GM19324 (cell line): ENCODE measurements at regions not wholly inside any gene's neighbourhood (a gene's known extent, or its start where the extent isn't known, plus 50 kb on each side); places are given as distances from the start of the nearest gene placed in this dataset.
"Not testable (repeated sequence)": the region's sequence is repeated elsewhere in the genome, so short reads cannot be mapped to it uniquely, and the experiment has no call there.

Experiments used
- ATAC-seq: cut with Tn5 transposase; IDR thresholded peaks from one replicate; pipeline ENCODE4 v1.9.1; 2021; ENCODE audit warnings: mild to moderate bottlenecking, moderate library complexity; ENCODE audit not compliant: unreplicated experiment, low FRiP score

GRCh38 chr13:109297628-109298027, 488.8 kb downstream of the IRS2 start:
- ATAC-seq = no peak

GRCh38 chr13:109293166-109293565, 493.2 kb downstream of the IRS2 start:
- no peak for ATAC-seq

- ATAC-seq = no peak
Measured at GRCh38 chr13:109288151-109288709, 498.2 kb downstream of the IRS2 start.

- ATAC-seq = no peak
Measured at GRCh38 chr13:109287553-109287952, 498.8 kb downstream of the IRS2 start.

- no peak for ATAC-seq
Measured at GRCh38 chr13:109285586-109285985, 500.8 kb downstream of the IRS2 start.

- ATAC-seq = no peak
Measured at GRCh38 chr13:109281903-109282635, 504.3 kb downstream of the IRS2 start.

GRCh38 chr13:109281017-109281902, 505.1 kb downstream of the IRS2 start:
- no peak for ATAC-seq

GRCh38 chr13:109276261-109276660, 510.1 kb downstream of the IRS2 start:
- ATAC-seq = no peak

- no peak for ATAC-seq
Measured at GRCh38 chr13:109275852-109276251, 510.5 kb downstream of the IRS2 start.

- no peak for ATAC-seq
Measured at GRCh38 chr13:109275139-109275745, 511.1 kb downstream of the IRS2 start.

- no peak for ATAC-seq
Measured at GRCh38 chr13:109274188-109274821, 512.1 kb downstream of the IRS2 start.

- ATAC-seq = no peak
Measured at GRCh38 chr13:109273326-109273751, 513.0 kb downstream of the IRS2 start.

GRCh38 chr13:109272595-109273325, 513.6 kb downstream of the IRS2 start:
- ATAC-seq = no peak

GRCh38 chr13:109271555-109272541, 514.5 kb downstream of the IRS2 start:
- no peak for ATAC-seq

- no peak for ATAC-seq
Measured at GRCh38 chr13:109271061-109271460, 515.3 kb downstream of the IRS2 start.

- ATAC-seq = not testable (repeated sequence)
Measured at GRCh38 chr13:109269381-109269780, 517.0 kb downstream of the IRS2 start.

- ATAC-seq = not testable (repeated sequence)
Measured at GRCh38 chr13:109268492-109268891, 517.9 kb downstream of the IRS2 start.

- not testable (repeated sequence) for ATAC-seq
Measured at GRCh38 chr13:109267400-109267799, 519.0 kb downstream of the IRS2 start.

GRCh38 chr13:109265438-109265742, 521.0 kb downstream of the IRS2 start:
- ATAC-seq = not testable (repeated sequence)
